PC-3 (cell line): ENCODE measurements at regions not wholly inside any gene's neighbourhood (a gene's known extent, or its start where the extent isn't known, plus 50 kb on each side); places are given as distances from the start of the nearest gene placed in this dataset.

Source experiments
- ATAC-seq: fragments of 200-7000 bp; cut with Tn5 transposase; 2 replicates; pipeline ENCODE4 v1.9.1; 2020; ENCODE audit warnings: mild to moderate bottlenecking, moderate library complexity
- BruUV-seq: library from RNA; stranded (reverse); fragments of 400-500 nt; replicated peaks from 2 replicates; lab custom pipeline; 2021; lab: Mats Ljungman, UMichigan
- CTCF ChIA-PET: fragments of 300-600 bp; sonication (Branson Sonifier 250); formaldehyde crosslinking; loops from one replicate; lab custom pipeline; 2022; ENCODE audit warnings: antibody characterized with exemption; lab: Charles Lee
- POLR2A ChIA-PET: fragments of 300-600 bp; sonication (Branson Sonifier 250); formaldehyde crosslinking; loops from one replicate; lab custom pipeline; 2022; ENCODE audit warnings: antibody characterized with exemption; ENCODE audit not compliant: unreplicated experiment; lab: Charles Lee
- DNase-seq: peaks from one replicate; pipeline ENCODE4 v3.0.0-alpha.2; 2015
- H2AFZ ChIP-seq: fragments of 300-600 bp; sonication (generic); 2 replicates; pipeline ENCODE4 v1.6.0; 2016; ENCODE audit warnings: antibody characterized with exemption, low read length
- H3F3A ChIP-seq: fragments of 300-600 bp; sonication (generic); one replicate; pipeline ENCODE4 v1.6.0; 2017; ENCODE audit warnings: antibody characterized with exemption, low read length, control low read depth, mild to moderate bottlenecking; ENCODE audit not compliant: unreplicated experiment
- H3K27ac ChIP-seq: fragments of 300-600 bp; sonication (generic); 2 replicates; pipeline ENCODE4 v1.5.1; 2016; ENCODE audit warnings: mild to moderate bottlenecking, low read length
- H3K27me3 ChIP-seq: fragments of 300-600 bp; sonication (generic); 2 replicates; pipeline ENCODE4 v1.6.1; 2016; ENCODE audit warnings: low read length, mixed read lengths
- H3K36me3 ChIP-seq: fragments of 300-600 bp; sonication (generic); 2 replicates; pipeline ENCODE4 v1.6.1; 2016; ENCODE audit warnings: low read depth, mixed run types, low read length, mixed read lengths
- H3K4me1 ChIP-seq: fragments of 300-600 bp; sonication (generic); 2 replicates; pipeline ENCODE4 v1.5.1; 2016; ENCODE audit warnings: low read length; ENCODE audit not compliant: insufficient read depth
- H3K4me2 ChIP-seq: fragments of 300-600 bp; sonication (generic); 2 replicates; pipeline ENCODE4 v1.6.0; 2016; ENCODE audit warnings: low read length
- H3K4me3 ChIP-seq: fragments of 300-600 bp; sonication (generic); 2 replicates; pipeline ENCODE4 v1.5.1; 2016; ENCODE audit warnings: mild to moderate bottlenecking, low read length, mixed read lengths
- H3K79me2 ChIP-seq: fragments of 300-600 bp; sonication (generic); 2 replicates; pipeline ENCODE4 v1.6.1; 2017; ENCODE audit warnings: low read length, mixed read lengths
- H3K9ac ChIP-seq: fragments of 300-600 bp; sonication (generic); 2 replicates; pipeline ENCODE4 v1.6.0; 2016; ENCODE audit warnings: mild to moderate bottlenecking, low read length
- H3K9me2 ChIP-seq: fragments of 300-600 bp; sonication (generic); replicated peaks from 2 replicates; pipeline ENCODE4 v1.6.1; 2016; ENCODE audit warnings: mixed run types, low read length, mixed read lengths
- H3K9me3 ChIP-seq: fragments of 300-600 bp; sonication (generic); 2 replicates; pipeline ENCODE4 v1.6.1; 2016; ENCODE audit warnings: low read length, mixed read lengths
- H4K20me1 ChIP-seq: fragments of 300-600 bp; sonication (generic); 2 replicates; pipeline ENCODE4 v1.6.1; 2016; ENCODE audit warnings: low read length, mixed read lengths
- EZH2 ChIP-seq: fragments of 300-600 bp; sonication (generic); IDR thresholded peaks from one replicate; pipeline ENCODE4 v1.6.1; 2017; ENCODE audit warnings: antibody characterized with exemption, mild to moderate bottlenecking, low read length; ENCODE audit not compliant: unreplicated experiment
- EZH2phosphoT487 ChIP-seq: fragments of 300-600 bp; sonication (generic); IDR thresholded peaks from 2 replicates; pipeline ENCODE4 v1.6.1; 2018; ENCODE audit warnings: mild to moderate bottlenecking, antibody characterized with exemption, low read length, borderline replicate concordance
- intact Hi-C: fragments of 100-400 bp; cut with micrococcal nuclease; formaldehyde crosslinking; loops from 2 replicates; pipeline ENCODE4 v1.9.0; 2023
- TF ChIP-seq, protein P1 (sequence below): fragments of 300-600 bp; sonication (generic); conservative IDR thresholded peaks from 2 replicates; pipeline ENCODE4 v1.5.1; 2017; ENCODE audit warnings: antibody characterized with exemption, low read depth, mild to moderate bottlenecking, low read length

DNA sequence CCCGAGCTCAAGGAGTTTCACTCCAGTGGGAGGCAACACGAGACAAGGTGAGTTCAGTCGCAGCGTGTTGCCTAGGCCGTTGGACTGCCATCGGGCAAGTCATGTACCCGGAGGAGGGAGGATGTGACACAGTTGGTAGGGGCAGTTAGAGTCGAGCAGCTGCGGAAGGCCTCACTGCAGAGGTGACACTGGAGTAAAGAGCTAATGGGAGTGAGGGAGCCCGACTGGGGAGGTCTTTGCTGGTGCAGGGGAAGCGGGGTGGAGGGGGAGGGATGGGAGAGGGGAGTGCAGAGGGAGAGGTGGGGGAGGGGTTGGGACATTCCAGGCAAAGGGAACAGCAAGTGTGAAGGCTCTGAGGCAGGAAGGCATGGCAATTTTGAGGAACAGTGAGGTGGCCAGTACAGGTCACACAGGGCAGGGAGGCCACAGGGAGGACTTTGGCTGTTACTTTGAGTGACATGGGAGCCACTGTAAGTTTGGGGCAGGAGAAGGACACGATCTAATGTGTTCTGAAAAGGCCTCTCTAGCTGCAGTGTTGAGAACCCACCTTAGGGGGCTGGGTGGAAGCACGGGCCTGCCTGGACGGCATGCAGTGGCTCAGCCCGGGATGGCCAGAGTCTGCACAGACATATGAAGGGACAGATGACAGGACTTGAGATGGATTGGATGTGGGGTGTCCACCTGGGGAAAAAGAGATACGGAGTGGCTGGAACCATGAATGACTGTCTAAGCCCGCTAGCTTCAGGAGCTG, 61.1 kb downstream of the KCNF1 start:
- DNase-seq: no peak
- Histone ChIP-seq H3K4me3 (no peak overlapping the region), H3K9ac (no peak overlapping the region), H3K4me2 (no peak overlapping the region), H4K20me1 (no peaks in the 10 kb centered on the region), H3K4me1 (no peaks in the 10 kb centered on the region), H3K9me2 (no peaks in the 10 kb centered on the region), H3K79me2 (no peaks in the 10 kb centered on the region), H3K27ac (no peak overlapping the region), H3F3A (no peaks in the 10 kb centered on the region), H2AFZ (no peak overlapping the region), H3K27me3 (peaks cover 11% of the 10 kb centered on the region; the same call in 1 of the 2 replicates), H3K9me3 (no peaks in the 10 kb centered on the region), H3K36me3 (no peaks in the 10 kb centered on the region)
- BruUV-seq: no TSS peak
- ATAC-seq: no peak
- intact Hi-C loops: no loop called here
- CTCF ChIA-PET: no interaction called here
- no peak for TF ChIP-seq EZH2
- TF ChIP-seq, protein P1, sequence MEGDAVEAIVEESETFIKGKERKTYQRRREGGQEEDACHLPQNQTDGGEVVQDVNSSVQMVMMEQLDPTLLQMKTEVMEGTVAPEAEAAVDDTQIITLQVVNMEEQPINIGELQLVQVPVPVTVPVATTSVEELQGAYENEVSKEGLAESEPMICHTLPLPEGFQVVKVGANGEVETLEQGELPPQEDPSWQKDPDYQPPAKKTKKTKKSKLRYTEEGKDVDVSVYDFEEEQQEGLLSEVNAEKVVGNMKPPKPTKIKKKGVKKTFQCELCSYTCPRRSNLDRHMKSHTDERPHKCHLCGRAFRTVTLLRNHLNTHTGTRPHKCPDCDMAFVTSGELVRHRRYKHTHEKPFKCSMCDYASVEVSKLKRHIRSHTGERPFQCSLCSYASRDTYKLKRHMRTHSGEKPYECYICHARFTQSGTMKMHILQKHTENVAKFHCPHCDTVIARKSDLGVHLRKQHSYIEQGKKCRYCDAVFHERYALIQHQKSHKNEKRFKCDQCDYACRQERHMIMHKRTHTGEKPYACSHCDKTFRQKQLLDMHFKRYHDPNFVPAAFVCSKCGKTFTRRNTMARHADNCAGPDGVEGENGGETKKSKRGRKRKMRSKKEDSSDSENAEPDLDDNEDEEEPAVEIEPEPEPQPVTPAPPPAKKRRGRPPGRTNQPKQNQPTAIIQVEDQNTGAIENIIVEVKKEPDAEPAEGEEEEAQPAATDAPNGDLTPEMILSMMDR: no peak
- no peak for TF ChIP-seq EZH2phosphoT487
- POLR2A ChIA-PET: no interaction called here

- DNase-seq (no peak), ATAC-seq (no peak)
- no peaks in the 10 kb centered on the region for H3K4me1 ChIP-seq
- no peak overlapping the region for H3K27ac ChIP-seq
- no peak overlapping the region for H3K4me2 ChIP-seq
- ChIA-PET POLR2A (no interaction called here), CTCF (no interaction called here)
- H3F3A ChIP-seq: no peaks in the 10 kb centered on the region
- no peaks in the 10 kb centered on the region for H4K20me1 ChIP-seq
- H2AFZ ChIP-seq: no peak overlapping the region
- H3K36me3 ChIP-seq: no peaks in the 10 kb centered on the region
- no TSS peak for BruUV-seq
- H3K4me3 ChIP-seq: no peak overlapping the region
- no peaks in the 10 kb centered on the region for H3K79me2 ChIP-seq
- H3K9ac ChIP-seq: no peak overlapping the region
- intact Hi-C loops: no loop called here
- H3K9me2 ChIP-seq: no peaks in the 10 kb centered on the region
- no peak for TF ChIP-seq EZH2
- TF ChIP-seq, protein P1: no peak
- peaks cover 19% of the 10 kb centered on the region for H3K27me3 ChIP-seq
- H3K9me3 ChIP-seq: no peaks in the 10 kb centered on the region
Observed at GRCh38 chr2:10973766-10974165, 62.0 kb downstream of the KCNF1 start.

DNA sequence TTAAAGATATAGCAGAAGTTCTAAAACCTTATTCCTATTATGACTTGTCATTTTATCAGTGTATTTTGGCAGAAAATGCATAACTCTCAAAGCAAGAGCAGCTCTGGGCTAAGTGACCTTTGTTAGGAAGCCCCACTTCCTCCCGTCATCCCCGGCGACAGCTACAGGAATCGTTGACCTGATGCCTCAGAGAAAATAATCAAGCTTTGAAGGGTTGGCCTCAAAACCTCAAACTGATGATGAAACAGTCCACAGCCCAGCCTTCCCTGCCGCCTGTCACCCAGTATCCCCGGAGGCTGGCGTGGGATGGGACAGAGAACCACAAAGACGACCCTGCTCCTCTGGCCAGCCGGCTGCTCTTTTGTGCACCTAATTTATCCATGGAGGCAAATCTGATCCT, 65.3 kb downstream of the KCNF1 start:
- Histone ChIP-seq H4K20me1 (no peaks in the 10 kb centered on the region), H3F3A (no peaks in the 10 kb centered on the region), H3K9me2 (no peaks in the 10 kb centered on the region), H3K9ac (no peak overlapping the region), H3K9me3 (no peaks in the 10 kb centered on the region), H3K4me3 (no peak overlapping the region), H2AFZ (no peak overlapping the region), H3K27ac (no peak overlapping the region), H3K79me2 (no peaks in the 10 kb centered on the region), H3K36me3 (no peaks in the 10 kb centered on the region), H3K4me1 (no peaks in the 10 kb centered on the region), H3K4me2 (no peak overlapping the region), H3K27me3 (peaks cover 32% of the 10 kb centered on the region)
- no TSS peak for BruUV-seq
- ATAC-seq: no peak
- POLR2A ChIA-PET: no interaction called here
- intact Hi-C loops: no loop called here
- CTCF ChIA-PET: no interaction called here
- TF ChIP-seq EZH2: no peak
- no peak for TF ChIP-seq EZH2phosphoT487
- TF ChIP-seq, protein P1: no peak
- no peak for DNase-seq
